GM23248 (cell line): ENCODE measurements at regions not wholly inside any gene's neighbourhood (a gene's known extent, or its start where the extent isn't known, plus 50 kb on each side); places are given as distances from the start of the nearest gene placed in this dataset.

Experiments
- DNase-seq: peaks from one replicate; pipeline ENCODE4 v3.0.0-alpha.2; 2015
- H2AFZ ChIP-seq: fragments of 200-600 bp; sonication (generic); 2 replicates; pipeline ENCODE4 v1.6.1; 2016; ENCODE audit warnings: antibody characterized with exemption
- H3F3A ChIP-seq: fragments of 200-600 bp; sonication (generic); 2 replicates; pipeline ENCODE4 v1.6.1; 2016; ENCODE audit warnings: mild to moderate bottlenecking, antibody characterized with exemption, mixed run types; ENCODE audit not compliant: insufficient read depth
- H3K27ac ChIP-seq: fragments of 200-600 bp; sonication (generic); 2 replicates; pipeline ENCODE4 v1.5.1; 2016; ENCODE audit warnings: mild to moderate bottlenecking
- H3K27me3 ChIP-seq: fragments of 200-600 bp; sonication (generic); replicated peaks from 2 replicates; pipeline ENCODE4 v1.6.1; 2016; ENCODE audit warnings: mild to moderate bottlenecking; ENCODE audit not compliant: insufficient read depth
- H3K36me3 ChIP-seq: fragments of 200-600 bp; sonication (generic); 2 replicates; pipeline ENCODE4 v1.6.1; 2016; ENCODE audit warnings: low read depth, mild to moderate bottlenecking
- H3K4me1 ChIP-seq: fragments of 200-600 bp; sonication (generic); 2 replicates; pipeline ENCODE4 v1.6.1; 2016; ENCODE audit warnings: mild to moderate bottlenecking; ENCODE audit not compliant: insufficient read depth
- H3K4me2 ChIP-seq: fragments of 200-600 bp; sonication (generic); one replicate; pipeline ENCODE4 v1.6.1; 2016; ENCODE audit warnings: mild to moderate bottlenecking; ENCODE audit not compliant: unreplicated experiment
- H3K4me3 ChIP-seq: fragments of 200-600 bp; sonication (generic); 2 replicates; pipeline ENCODE4 v1.5.1; 2016; ENCODE audit warnings: mild to moderate bottlenecking
- H3K79me2 ChIP-seq: fragments of 200-600 bp; sonication (generic); 2 replicates; pipeline ENCODE4 v1.6.1; 2016; ENCODE audit warnings: mild to moderate bottlenecking; ENCODE audit not compliant: insufficient read depth
- H3K9ac ChIP-seq: fragments of 200-600 bp; sonication (generic); 2 replicates; pipeline ENCODE4 v1.6.1; 2016; ENCODE audit warnings: mild to moderate bottlenecking
- H3K9me2 ChIP-seq: fragments of 200-600 bp; sonication (generic); 2 replicates; pipeline ENCODE4 v1.6.1; 2016; ENCODE audit warnings: mixed run types, mild to moderate bottlenecking, moderate library complexity; ENCODE audit not compliant: insufficient read depth
- H3K9me3 ChIP-seq: fragments of 200-600 bp; sonication (generic); one replicate; pipeline ENCODE4 v1.6.1; 2017; ENCODE audit warnings: low read depth
- H4K20me1 ChIP-seq: fragments of 200-600 bp; sonication (generic); 2 replicates; pipeline ENCODE4 v1.6.0; 2016; ENCODE audit not compliant: insufficient read depth
- EZH2 ChIP-seq: fragments of 200-600 bp; sonication (generic); IDR thresholded peaks from 2 replicates; pipeline ENCODE4 v1.6.1; 2018; ENCODE audit warnings: antibody characterized with exemption, mild to moderate bottlenecking; ENCODE audit not compliant: insufficient read depth, poor library complexity, severe bottlenecking
- EZH2phosphoT487 ChIP-seq: fragments of 200-600 bp; sonication (generic); IDR thresholded peaks from 2 replicates; pipeline ENCODE4 v1.6.1; 2018; ENCODE audit warnings: antibody characterized with exemption, moderate library complexity, mild to moderate bottlenecking, low read depth; ENCODE audit not compliant: insufficient read depth
- WGBS, 2 experiments: methylation state at CpG; one replicate each; pipeline ENCODE4 v1.1.6; 2015 to 2017; ENCODE audit warnings: low lambda C conversion rate in 2 of 2, low coverage in 1 of 2; ENCODE audit errors: missing lambda C conversion rate in 2 of 2; 5-methylcytosine and 5-hydroxymethylcytosine counted together
- in situ Hi-C: fragments of 300-500 bp; cut with MboI; formaldehyde crosslinking; loops from 2 replicates; pipeline ENCODE4 v1.15.0; 2020

- 23 to 25% methylated on average over 4 of the region's 4 CpGs for WGBS, 2 experiments
- in situ Hi-C loops: no loop called here
Measured at GRCh38 chr2:214674278-214674677, 135.2 kb downstream of the BARD1 start.

DNA sequence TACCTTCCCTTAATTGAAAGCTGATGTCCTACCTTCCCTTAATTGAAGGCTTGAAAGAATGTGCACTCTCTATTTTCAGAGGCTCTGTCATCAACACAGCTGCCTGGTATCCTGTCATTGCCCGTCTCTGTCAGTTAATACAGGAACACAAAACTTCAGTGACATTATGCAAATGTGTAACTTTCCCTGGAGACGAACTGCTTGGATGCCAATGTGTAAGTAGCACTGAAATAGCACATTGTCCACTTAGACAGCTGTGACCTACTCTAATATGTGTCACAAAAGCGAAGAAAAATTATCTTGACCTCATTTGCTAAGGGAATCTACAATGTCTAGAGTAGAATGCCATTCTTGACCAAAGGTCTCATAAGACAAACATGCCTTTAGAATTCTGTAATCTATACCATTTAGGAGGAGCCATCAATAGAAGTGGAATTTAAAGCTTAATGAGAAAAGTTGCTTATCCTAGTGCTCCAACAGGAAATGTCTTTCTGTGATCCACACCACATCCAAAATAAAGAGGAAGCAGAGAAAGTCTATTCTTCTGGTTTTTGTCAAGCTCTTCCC is 138.1 kb downstream of the BARD1 start:
- H3K4me2 ChIP-seq: no peak overlapping the region

More at GRCh38 chr2:214674278-214674677, 135.2 kb downstream of the BARD1 start:
- H3K79me2 ChIP-seq: no peaks in the 10 kb centered on the region
- H3K9me2 ChIP-seq: no peaks in the 10 kb centered on the region
- no peak overlapping the region for H2AFZ ChIP-seq
- no peak for DNase-seq
- H3K27me3 ChIP-seq: no peaks in the 10 kb centered on the region
- no peaks in the 10 kb centered on the region for H3K36me3 ChIP-seq
- H3K4me2 ChIP-seq: no peak overlapping the region
- no peaks in the 10 kb centered on the region for H4K20me1 ChIP-seq
- H3K9me3 ChIP-seq: no peaks in the 10 kb centered on the region
- H3K9ac ChIP-seq: no peak overlapping the region
- H3F3A ChIP-seq: no peaks in the 10 kb centered on the region
- no peaks in the 10 kb centered on the region for H3K4me1 ChIP-seq
- TF ChIP-seq EZH2phosphoT487 (no peak), EZH2 (no peak)
- no peak overlapping the region for H3K4me3 ChIP-seq
- H3K27ac ChIP-seq: no peak overlapping the region

GRCh38 chr2:214652473-214652872 is 157.0 kb downstream of the BARD1 start:
- in situ Hi-C loops: no loop called here
- peaks cover 22% of the 10 kb centered on the region for H3K4me1 ChIP-seq

More for the DNA sequence above, 138.1 kb downstream of the BARD1 start:
- Histone ChIP-seq H3K27ac (no peak overlapping the region), H3F3A (no peaks in the 10 kb centered on the region), H3K36me3 (no peaks in the 10 kb centered on the region), H3K9me2 (no peaks in the 10 kb centered on the region), H4K20me1 (no peaks in the 10 kb centered on the region), H3K9me3 (no peaks in the 10 kb centered on the region), H3K4me1 (no peaks in the 10 kb centered on the region), H3K79me2 (no peaks in the 10 kb centered on the region), H3K27me3 (no peaks in the 10 kb centered on the region), H2AFZ (no peak overlapping the region), H3K4me3 (no peak overlapping the region), H3K9ac (no peak overlapping the region)
- no peak for DNase-seq
- in situ Hi-C loops: no loop called here
- no peak for TF ChIP-seq EZH2
- WGBS, 2 experiments: 9% methylated on average over 3 of the region's 3 CpGs

GRCh38 chr2:214651451-214651850 is 158.0 kb downstream of the BARD1 start:
- peak; percentile 52 for DNase-seq
- Histone ChIP-seq H3K27ac (no peak overlapping the region), H2AFZ (no peak overlapping the region), H3K4me1 (peaks cover 22% of the 10 kb centered on the region), H3K4me2 (no peak overlapping the region), H3K79me2 (no peaks in the 10 kb centered on the region), H3K9me2 (no peaks in the 10 kb centered on the region), H3K9me3 (no peaks in the 10 kb centered on the region), H3K4me3 (no peak overlapping the region), H3K36me3 (no peaks in the 10 kb centered on the region), H3K27me3 (no peaks in the 10 kb centered on the region), H4K20me1 (no peaks in the 10 kb centered on the region), H3F3A (no peaks in the 10 kb centered on the region), H3K9ac (no peak overlapping the region)
- in situ Hi-C loops: no loop called here
- WGBS, 2 experiments: 57 to 61% methylated on average over 2 of the region's 2 CpGs
- no peak for TF ChIP-seq EZH2phosphoT487
- TF ChIP-seq EZH2: no peak

More at GRCh38 chr2:214652473-214652872, 157.0 kb downstream of the BARD1 start:
- no peak for DNase-seq
- no peaks in the 10 kb centered on the region for H3F3A ChIP-seq
- TF ChIP-seq EZH2phosphoT487 (no peak), EZH2 (no peak)
- H3K79me2 ChIP-seq: no peaks in the 10 kb centered on the region
- H3K9ac ChIP-seq: no peak overlapping the region
- no peaks in the 10 kb centered on the region for H3K27me3 ChIP-seq
- H3K4me2 ChIP-seq: no peak overlapping the region
- no peaks in the 10 kb centered on the region for H3K9me3 ChIP-seq
- no peaks in the 10 kb centered on the region for H4K20me1 ChIP-seq
- H2AFZ ChIP-seq: no peak overlapping the region
- WGBS, 2 experiments: 57 to 70% methylated on average over 4 of the region's 4 CpGs
- no peaks in the 10 kb centered on the region for H3K36me3 ChIP-seq
- no peaks in the 10 kb centered on the region for H3K9me2 ChIP-seq
- no peak overlapping the region for H3K4me3 ChIP-seq
- no peak overlapping the region for H3K27ac ChIP-seq
